ENCODE measurements at regions not wholly inside any gene's neighbourhood (a gene's known extent, or its start where the extent isn't known, plus 50 kb on each side); places are given as distances from the start of the nearest gene placed in this dataset.

DNA sequence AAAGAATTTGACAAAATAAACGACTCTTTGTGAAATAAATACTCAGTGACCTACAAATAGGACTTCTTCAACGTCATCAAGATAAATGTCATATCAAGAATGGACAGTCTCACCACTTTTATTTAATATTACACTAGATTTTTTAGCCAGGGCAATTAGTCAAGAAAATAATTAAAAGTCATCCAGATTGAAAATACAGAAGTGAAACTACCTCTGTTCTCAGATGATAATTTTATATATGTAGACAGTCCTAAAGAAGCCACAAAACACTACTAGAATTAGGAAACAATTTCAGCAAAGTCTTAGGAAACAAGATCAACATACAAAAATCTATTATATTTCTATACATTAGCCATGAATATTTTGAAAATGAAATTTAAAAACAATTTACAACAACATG lies 689.6 kb upstream of the SEL1L start:
- H3K36me3 ChIP-seq, result no peaks in the 10 kb centered on the region
- H3K9me3 ChIP-seq, result no peaks in the 10 kb centered on the region
- TF ChIP-seq EP300 (IDR thresholded peaks at IDR 0.05) (no peak), POLR2A (IDR thresholded peaks at IDR 0.05) (no peak)
- TF ChIP-seq, protein P1, sequence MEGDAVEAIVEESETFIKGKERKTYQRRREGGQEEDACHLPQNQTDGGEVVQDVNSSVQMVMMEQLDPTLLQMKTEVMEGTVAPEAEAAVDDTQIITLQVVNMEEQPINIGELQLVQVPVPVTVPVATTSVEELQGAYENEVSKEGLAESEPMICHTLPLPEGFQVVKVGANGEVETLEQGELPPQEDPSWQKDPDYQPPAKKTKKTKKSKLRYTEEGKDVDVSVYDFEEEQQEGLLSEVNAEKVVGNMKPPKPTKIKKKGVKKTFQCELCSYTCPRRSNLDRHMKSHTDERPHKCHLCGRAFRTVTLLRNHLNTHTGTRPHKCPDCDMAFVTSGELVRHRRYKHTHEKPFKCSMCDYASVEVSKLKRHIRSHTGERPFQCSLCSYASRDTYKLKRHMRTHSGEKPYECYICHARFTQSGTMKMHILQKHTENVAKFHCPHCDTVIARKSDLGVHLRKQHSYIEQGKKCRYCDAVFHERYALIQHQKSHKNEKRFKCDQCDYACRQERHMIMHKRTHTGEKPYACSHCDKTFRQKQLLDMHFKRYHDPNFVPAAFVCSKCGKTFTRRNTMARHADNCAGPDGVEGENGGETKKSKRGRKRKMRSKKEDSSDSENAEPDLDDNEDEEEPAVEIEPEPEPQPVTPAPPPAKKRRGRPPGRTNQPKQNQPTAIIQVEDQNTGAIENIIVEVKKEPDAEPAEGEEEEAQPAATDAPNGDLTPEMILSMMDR (IDR thresholded peaks at IDR 0.05), result no peak
- H3K27ac ChIP-seq, result no peak overlapping the region
- DNase-seq, result no peak
- H3K4me3 ChIP-seq, result no peak overlapping the region
- H3K27me3 ChIP-seq, result no peaks in the 10 kb centered on the region
- intact Hi-C loops (cut with DNase I), result no loop called here
- WGBS, 3 donors, result 15 to 64% (median 38%) methylated on average over 2 of the region's 2 CpGs
- H3K4me1 ChIP-seq (ENCODE audit: insufficient read depth), result no peaks in the 10 kb centered on the region

DNA sequence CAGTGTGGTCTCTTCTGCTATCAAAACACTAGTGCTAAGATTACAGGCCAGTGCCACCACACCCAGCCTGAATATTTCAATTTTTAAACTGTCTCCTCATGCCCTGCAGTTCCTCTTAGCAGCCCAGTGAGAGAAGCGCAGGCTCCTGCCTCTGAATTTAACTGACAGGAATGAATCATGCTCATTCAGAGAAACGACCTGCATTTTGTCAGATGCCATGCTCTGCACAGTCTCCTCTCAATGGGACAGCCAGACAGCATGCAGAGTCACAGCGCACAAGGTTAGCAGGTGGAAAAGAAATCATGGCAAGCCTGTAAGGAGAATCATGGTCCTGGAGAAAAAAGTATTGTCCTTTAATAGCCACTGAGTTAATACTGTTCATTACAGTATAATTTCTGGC lies 691.0 kb upstream of the SEL1L start:
- Histone ChIP-seq H3K27ac (no peak overlapping the region), H3K4me1 (ENCODE audit: insufficient read depth) (no peaks in the 10 kb centered on the region), H3K4me3 (no peak overlapping the region), H3K27me3 (no peaks in the 10 kb centered on the region), H3K9me3 (no peaks in the 10 kb centered on the region), H3K36me3 (no peaks in the 10 kb centered on the region)
- no peak for TF ChIP-seq POLR2A (IDR thresholded peaks at IDR 0.05)
- no peak for TF ChIP-seq EP300 (IDR thresholded peaks at IDR 0.05)
- TF ChIP-seq, protein P1 (IDR thresholded peaks at IDR 0.05), result no peak
- DNase-seq, result no peak
- intact Hi-C loops (cut with DNase I), result no loop called here
- 59 to 67% (median 67%) methylated on average over 3 of the region's 3 CpGs for WGBS, 3 donors

DNA sequence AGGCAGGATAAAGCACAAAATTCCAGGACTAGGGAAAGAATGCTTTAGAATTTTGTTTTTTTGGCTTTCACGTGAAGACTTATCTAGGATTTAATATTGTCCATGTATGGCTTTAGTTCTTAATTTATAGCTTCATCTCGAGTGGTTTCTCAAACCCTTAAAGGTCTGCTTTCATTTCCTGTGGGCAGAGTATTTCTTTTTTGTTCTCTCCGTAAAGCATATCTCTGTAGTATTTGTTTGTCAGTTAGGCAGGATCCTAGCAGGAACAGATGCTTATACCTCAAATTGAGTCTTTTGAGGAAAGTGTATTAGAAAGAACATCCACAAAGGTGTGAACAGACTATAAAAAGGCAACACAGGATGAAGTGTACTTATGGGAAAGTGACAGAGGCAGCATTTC lies 697.1 kb upstream of the SEL1L start:
- WGBS, 3 donors, result 1 to 4% (median 4%) methylated on average over 3 of the region's 3 CpGs
- no peak for DNase-seq
- H3K27ac ChIP-seq, result no peak overlapping the region
- no peaks in the 10 kb centered on the region for H3K4me1 ChIP-seq (ENCODE audit: insufficient read depth)
- TF ChIP-seq POLR2A (IDR thresholded peaks at IDR 0.05) (no peak), EP300 (IDR thresholded peaks at IDR 0.05) (no peak)
- TF ChIP-seq, protein P1 (IDR thresholded peaks at IDR 0.05), result no peak
- no peaks in the 10 kb centered on the region for H3K9me3 ChIP-seq
- H3K4me3 ChIP-seq, result no peak overlapping the region
- intact Hi-C loops (cut with DNase I), result no loop called here
- H3K36me3 ChIP-seq, result no peaks in the 10 kb centered on the region
- H3K27me3 ChIP-seq, result no peaks in the 10 kb centered on the region

DNA sequence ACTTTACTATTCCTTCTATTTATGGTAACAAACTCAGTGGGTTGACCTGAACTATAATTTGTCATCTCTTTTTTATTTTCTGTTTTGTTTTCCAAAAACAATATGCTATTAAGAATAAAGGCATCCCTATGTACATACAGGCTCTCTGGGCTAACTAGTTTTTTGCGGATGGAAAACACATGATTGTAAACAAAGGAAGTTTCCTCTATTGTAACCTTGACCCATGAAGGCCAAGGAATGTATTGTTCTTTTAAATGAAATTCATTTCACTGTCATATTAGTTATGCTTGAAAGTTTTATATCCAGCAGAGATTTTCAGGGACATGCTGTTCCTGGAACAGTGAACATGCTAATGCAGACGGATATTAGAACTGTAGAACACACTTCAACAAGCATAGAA lies 705.0 kb upstream of the SEL1L start:
- WGBS, 3 donors, result 6 to 10% (median 6%) methylated on average over 2 of the region's 2 CpGs

More for the DNA sequence above, 705.0 kb upstream of the SEL1L start:
- Histone ChIP-seq H3K9me3 (no peaks in the 10 kb centered on the region), H3K27me3 (no peaks in the 10 kb centered on the region), H3K36me3 (no peaks in the 10 kb centered on the region), H3K27ac (no peak overlapping the region), H3K4me1 (ENCODE audit: insufficient read depth) (no peaks in the 10 kb centered on the region), H3K4me3 (no peak overlapping the region)
- TF ChIP-seq POLR2A (IDR thresholded peaks at IDR 0.05) (no peak), EP300 (IDR thresholded peaks at IDR 0.05) (no peak)
- TF ChIP-seq, protein P1 (IDR thresholded peaks at IDR 0.05), result no peak
- intact Hi-C loops (cut with DNase I), result no loop called here
- DNase-seq, result no peak

Measured in ovary (tissue), 7 donors.